ENCODE measurements at regions not wholly inside any gene's neighbourhood (a gene's known extent, or its start where the extent isn't known, plus 50 kb on each side); places are given as distances from the start of the nearest gene placed in this dataset.

DNA sequence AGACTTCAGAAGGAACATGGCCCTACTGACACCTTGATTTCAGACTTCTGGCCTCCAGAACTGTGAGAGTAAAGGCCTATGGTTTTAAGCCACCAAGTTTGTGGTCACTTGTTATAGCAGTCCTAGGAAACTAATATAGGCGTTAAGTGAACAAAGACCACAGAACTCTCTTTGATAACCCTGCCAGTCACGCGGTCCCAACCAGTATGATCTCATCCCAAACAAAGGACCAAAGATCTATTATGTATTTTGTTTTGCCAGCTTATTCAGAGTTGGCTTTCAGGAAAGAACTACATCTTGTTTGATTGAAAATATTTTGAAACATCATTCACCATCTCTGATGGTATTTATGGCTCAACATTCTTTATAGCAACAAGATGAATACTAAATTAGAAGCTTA lies 294.4 kb upstream of the SLCO3A1 start:
- TF ChIP-seq, protein P1, sequence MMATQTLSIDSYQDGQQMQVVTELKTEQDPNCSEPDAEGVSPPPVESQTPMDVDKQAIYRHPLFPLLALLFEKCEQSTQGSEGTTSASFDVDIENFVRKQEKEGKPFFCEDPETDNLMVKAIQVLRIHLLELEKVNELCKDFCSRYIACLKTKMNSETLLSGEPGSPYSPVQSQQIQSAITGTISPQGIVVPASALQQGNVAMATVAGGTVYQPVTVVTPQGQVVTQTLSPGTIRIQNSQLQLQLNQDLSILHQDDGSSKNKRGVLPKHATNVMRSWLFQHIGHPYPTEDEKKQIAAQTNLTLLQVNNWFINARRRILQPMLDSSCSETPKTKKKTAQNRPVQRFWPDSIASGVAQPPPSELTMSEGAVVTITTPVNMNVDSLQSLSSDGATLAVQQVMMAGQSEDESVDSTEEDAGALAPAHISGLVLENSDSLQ (IDR thresholded peaks at IDR 0.05) = no peak
- TF ChIP-seq CHCHD3 (CRISPR knock-in tag; IDR thresholded peaks at IDR 0.05) = no peak
- TF ChIP-seq KDM1A (IDR thresholded peaks at IDR 0.05) = no peak
- no peak for TF ChIP-seq POLR2A (conservative IDR thresholded peaks at IDR 0.05)
- no peak for TF ChIP-seq ATF7 (IDR thresholded peaks at IDR 0.05)
- TF ChIP-seq NFXL1 (CRISPR knock-in tag; IDR thresholded peaks at IDR 0.05) = no peak
- TF ChIP-seq GTF2F1 (IDR thresholded peaks at IDR 0.05; ENCODE audit: low read depth, low read length) = no peak
- TF ChIP-seq ZNF143 (CRISPR knock-in tag; IDR thresholded peaks at IDR 0.05) = no peak
- TF ChIP-seq, protein P2, sequence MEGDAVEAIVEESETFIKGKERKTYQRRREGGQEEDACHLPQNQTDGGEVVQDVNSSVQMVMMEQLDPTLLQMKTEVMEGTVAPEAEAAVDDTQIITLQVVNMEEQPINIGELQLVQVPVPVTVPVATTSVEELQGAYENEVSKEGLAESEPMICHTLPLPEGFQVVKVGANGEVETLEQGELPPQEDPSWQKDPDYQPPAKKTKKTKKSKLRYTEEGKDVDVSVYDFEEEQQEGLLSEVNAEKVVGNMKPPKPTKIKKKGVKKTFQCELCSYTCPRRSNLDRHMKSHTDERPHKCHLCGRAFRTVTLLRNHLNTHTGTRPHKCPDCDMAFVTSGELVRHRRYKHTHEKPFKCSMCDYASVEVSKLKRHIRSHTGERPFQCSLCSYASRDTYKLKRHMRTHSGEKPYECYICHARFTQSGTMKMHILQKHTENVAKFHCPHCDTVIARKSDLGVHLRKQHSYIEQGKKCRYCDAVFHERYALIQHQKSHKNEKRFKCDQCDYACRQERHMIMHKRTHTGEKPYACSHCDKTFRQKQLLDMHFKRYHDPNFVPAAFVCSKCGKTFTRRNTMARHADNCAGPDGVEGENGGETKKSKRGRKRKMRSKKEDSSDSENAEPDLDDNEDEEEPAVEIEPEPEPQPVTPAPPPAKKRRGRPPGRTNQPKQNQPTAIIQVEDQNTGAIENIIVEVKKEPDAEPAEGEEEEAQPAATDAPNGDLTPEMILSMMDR (IDR thresholded peaks at IDR 0.05 in 2 of 3, conservative IDR thresholded peaks at IDR 0.05 in 1 of 3; ENCODE audit: insufficient read depth in 2 of 3, low read depth in 1 of 3, low read length in 3 of 3) = no peak
- TF ChIP-seq, protein P3, sequence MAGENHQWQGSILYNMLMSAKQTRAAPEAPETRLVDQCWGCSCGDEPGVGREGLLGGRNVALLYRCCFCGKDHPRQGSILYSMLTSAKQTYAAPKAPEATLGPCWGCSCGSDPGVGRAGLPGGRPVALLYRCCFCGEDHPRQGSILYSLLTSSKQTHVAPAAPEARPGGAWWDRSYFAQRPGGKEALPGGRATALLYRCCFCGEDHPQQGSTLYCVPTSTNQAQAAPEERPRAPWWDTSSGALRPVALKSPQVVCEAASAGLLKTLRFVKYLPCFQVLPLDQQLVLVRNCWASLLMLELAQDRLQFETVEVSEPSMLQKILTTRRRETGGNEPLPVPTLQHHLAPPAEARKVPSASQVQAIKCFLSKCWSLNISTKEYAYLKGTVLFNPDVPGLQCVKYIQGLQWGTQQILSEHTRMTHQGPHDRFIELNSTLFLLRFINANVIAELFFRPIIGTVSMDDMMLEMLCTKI (IDR thresholded peaks at IDR 0.05; ENCODE audit: partially characterized antibody) = no peak
